ENCODE measurements at regions not wholly inside any gene's neighbourhood (a gene's known extent, or its start where the extent isn't known, plus 50 kb on each side); places are given as distances from the start of the nearest gene placed in this dataset.

DNA sequence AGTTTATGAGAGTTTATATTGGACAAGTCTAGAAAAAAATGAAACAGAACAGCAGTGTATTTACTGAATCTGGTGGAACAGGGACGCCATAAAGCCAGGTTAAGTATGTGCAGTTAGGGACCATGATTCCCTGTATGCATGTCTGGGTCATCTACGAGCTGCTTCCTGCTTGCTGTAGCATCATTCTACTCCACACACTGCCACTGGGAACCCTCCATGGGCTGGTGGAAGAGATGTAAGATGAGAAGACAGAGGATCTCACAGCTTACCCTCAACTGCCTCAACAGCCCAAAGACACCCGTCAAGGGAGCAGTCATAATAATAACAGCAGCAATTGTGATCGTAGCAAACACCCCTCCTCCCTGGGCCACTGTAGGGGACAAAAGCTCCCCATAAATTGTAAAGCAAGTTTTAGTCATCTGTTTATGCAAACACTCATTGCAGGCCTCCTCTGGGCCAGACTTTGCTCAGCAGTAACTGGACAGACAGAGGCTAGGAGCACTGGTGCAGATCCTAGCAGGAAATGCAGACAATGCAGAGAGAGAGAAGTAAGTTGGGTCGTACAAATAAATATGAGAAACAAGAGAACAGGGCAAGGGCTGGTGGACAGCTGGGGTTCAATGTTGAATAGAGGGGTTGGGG, 188.0 kb downstream of the SOX9 start:
- TF ChIP-seq, protein P1, sequence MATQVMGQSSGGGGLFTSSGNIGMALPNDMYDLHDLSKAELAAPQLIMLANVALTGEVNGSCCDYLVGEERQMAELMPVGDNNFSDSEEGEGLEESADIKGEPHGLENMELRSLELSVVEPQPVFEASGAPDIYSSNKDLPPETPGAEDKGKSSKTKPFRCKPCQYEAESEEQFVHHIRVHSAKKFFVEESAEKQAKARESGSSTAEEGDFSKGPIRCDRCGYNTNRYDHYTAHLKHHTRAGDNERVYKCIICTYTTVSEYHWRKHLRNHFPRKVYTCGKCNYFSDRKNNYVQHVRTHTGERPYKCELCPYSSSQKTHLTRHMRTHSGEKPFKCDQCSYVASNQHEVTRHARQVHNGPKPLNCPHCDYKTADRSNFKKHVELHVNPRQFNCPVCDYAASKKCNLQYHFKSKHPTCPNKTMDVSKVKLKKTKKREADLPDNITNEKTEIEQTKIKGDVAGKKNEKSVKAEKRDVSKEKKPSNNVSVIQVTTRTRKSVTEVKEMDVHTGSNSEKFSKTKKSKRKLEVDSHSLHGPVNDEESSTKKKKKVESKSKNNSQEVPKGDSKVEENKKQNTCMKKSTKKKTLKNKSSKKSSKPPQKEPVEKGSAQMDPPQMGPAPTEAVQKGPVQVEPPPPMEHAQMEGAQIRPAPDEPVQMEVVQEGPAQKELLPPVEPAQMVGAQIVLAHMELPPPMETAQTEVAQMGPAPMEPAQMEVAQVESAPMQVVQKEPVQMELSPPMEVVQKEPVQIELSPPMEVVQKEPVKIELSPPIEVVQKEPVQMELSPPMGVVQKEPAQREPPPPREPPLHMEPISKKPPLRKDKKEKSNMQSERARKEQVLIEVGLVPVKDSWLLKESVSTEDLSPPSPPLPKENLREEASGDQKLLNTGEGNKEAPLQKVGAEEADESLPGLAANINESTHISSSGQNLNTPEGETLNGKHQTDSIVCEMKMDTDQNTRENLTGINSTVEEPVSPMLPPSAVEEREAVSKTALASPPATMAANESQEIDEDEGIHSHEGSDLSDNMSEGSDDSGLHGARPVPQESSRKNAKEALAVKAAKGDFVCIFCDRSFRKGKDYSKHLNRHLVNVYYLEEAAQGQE (IDR thresholded peaks at IDR 0.05): no peak
- TF ChIP-seq POLR2A (IDR thresholded peaks at IDR 0.05; ENCODE audit: low read length) (no peak), FOSL2 (IDR thresholded peaks at IDR 0.05) (no peak), FOSL2 (CRISPR knock-in tag; IDR thresholded peaks at IDR 0.05) (no peak), ZFP36 (IDR thresholded peaks at IDR 0.05; ENCODE audit: borderline replicate concordance, partially characterized antibody) (no peak), PHF8 (IDR thresholded peaks at IDR 0.05; ENCODE audit: borderline replicate concordance, low read depth) (no peak), ZC3H11A (IDR thresholded peaks at IDR 0.05) (no peak), EHF (CRISPR knock-in tag; IDR thresholded peaks at IDR 0.05) (no peak)
- TF ChIP-seq, protein P2, sequence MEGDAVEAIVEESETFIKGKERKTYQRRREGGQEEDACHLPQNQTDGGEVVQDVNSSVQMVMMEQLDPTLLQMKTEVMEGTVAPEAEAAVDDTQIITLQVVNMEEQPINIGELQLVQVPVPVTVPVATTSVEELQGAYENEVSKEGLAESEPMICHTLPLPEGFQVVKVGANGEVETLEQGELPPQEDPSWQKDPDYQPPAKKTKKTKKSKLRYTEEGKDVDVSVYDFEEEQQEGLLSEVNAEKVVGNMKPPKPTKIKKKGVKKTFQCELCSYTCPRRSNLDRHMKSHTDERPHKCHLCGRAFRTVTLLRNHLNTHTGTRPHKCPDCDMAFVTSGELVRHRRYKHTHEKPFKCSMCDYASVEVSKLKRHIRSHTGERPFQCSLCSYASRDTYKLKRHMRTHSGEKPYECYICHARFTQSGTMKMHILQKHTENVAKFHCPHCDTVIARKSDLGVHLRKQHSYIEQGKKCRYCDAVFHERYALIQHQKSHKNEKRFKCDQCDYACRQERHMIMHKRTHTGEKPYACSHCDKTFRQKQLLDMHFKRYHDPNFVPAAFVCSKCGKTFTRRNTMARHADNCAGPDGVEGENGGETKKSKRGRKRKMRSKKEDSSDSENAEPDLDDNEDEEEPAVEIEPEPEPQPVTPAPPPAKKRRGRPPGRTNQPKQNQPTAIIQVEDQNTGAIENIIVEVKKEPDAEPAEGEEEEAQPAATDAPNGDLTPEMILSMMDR (IDR thresholded peaks at IDR 0.05): no peak
